ENCODE measurements at regions not wholly inside any gene's neighbourhood (a gene's known extent, or its start where the extent isn't known, plus 50 kb on each side); places are given as distances from the start of the nearest gene placed in this dataset.

DNA sequence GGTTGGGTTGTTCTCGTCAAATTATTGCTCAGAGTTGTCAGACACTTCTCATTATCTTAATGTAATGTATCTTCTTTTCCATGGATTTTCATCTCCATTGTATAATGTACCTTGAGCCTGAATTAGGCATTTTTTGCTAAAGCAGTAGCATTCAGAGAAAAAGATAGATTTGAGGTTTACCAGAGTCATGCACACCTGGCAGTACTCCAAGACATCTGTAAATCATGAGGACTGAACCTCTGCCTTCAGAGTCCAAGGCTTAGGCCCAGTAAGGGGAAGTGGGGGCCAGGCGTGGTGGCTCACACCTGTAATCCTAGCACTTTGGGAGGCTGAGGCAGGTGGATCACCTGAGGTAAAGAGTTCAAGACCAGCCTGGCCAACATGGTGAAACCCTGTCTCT, 624.3 kb upstream of the MBL2 start:
- H3K27ac ChIP-seq: no peak overlapping the region
- no peak for ATAC-seq
- H3K9me3 ChIP-seq: no peaks in the 10 kb centered on the region
- H3K27me3 ChIP-seq: no peaks in the 10 kb centered on the region
- no peaks in the 10 kb centered on the region for H3K36me3 ChIP-seq
- no peaks in the 10 kb centered on the region for H3K4me1 ChIP-seq
- no peak for DNase-seq
- 75% methylated on average over 2 of the region's 2 CpGs for WGBS (ENCODE audit: insufficient coverage, low coverage, low lambda C conversion rate, missing lambda C conversion rate)
- intact Hi-C loops (cut with DNase I): no loop called here
- H3K4me3 ChIP-seq: no peak overlapping the region
- TF ChIP-seq, protein P1, sequence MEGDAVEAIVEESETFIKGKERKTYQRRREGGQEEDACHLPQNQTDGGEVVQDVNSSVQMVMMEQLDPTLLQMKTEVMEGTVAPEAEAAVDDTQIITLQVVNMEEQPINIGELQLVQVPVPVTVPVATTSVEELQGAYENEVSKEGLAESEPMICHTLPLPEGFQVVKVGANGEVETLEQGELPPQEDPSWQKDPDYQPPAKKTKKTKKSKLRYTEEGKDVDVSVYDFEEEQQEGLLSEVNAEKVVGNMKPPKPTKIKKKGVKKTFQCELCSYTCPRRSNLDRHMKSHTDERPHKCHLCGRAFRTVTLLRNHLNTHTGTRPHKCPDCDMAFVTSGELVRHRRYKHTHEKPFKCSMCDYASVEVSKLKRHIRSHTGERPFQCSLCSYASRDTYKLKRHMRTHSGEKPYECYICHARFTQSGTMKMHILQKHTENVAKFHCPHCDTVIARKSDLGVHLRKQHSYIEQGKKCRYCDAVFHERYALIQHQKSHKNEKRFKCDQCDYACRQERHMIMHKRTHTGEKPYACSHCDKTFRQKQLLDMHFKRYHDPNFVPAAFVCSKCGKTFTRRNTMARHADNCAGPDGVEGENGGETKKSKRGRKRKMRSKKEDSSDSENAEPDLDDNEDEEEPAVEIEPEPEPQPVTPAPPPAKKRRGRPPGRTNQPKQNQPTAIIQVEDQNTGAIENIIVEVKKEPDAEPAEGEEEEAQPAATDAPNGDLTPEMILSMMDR (IDR thresholded peaks at IDR 0.05): no peak
- no peak for TF ChIP-seq POLR2A (IDR thresholded peaks at IDR 0.05)

DNA sequence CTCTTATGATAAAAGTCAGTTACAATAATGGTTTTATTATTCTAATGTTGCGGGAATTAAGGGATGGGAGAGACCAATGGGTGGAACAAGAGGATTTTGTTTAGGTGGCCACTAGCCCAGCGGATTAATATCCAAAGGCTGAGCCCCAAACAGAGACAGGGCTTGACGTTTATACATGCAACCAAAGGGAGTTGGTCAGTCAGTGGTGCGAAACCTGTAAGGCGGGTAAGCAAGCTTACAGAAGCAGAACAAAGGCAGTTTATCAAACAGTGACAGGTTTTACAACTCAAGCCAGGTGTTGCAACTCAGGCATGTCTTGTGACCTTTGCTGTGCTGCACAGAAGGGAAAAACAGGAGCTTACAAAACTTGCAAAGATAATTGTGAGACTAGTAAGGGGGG, 622.9 kb upstream of the MBL2 start:
- intact Hi-C loops (cut with DNase I): no loop called here
- no peak overlapping the region for H3K27ac ChIP-seq
- no peak overlapping the region for H3K4me3 ChIP-seq
- no peak for TF ChIP-seq POLR2A (IDR thresholded peaks at IDR 0.05)
- TF ChIP-seq, protein P1 (IDR thresholded peaks at IDR 0.05): no peak
- 87% methylated on average over 5 of the region's 5 CpGs for WGBS (ENCODE audit: insufficient coverage, low coverage, low lambda C conversion rate, missing lambda C conversion rate)
- DNase-seq (no peak), ATAC-seq (no peak)
- no peaks in the 10 kb centered on the region for H3K9me3 ChIP-seq
- H3K4me1 ChIP-seq: no peaks in the 10 kb centered on the region
- no peaks in the 10 kb centered on the region for H3K27me3 ChIP-seq
- H3K36me3 ChIP-seq: no peaks in the 10 kb centered on the region

- WGBS (ENCODE audit: insufficient coverage, low coverage, low lambda C conversion rate, missing lambda C conversion rate): 94% methylated on average over 4 of the region's 4 CpGs
- TF ChIP-seq POLR2A (IDR thresholded peaks at IDR 0.05): no peak
- TF ChIP-seq, protein P1 (IDR thresholded peaks at IDR 0.05): no peak
- no peak for DNase-seq
- no peaks in the 10 kb centered on the region for H3K4me1 ChIP-seq
- ATAC-seq: no peak
- intact Hi-C loops (cut with DNase I): no loop called here
- no peak overlapping the region for H3K27ac ChIP-seq
- no peaks in the 10 kb centered on the region for H3K27me3 ChIP-seq
- no peak overlapping the region for H3K4me3 ChIP-seq
- H3K9me3 ChIP-seq: no peaks in the 10 kb centered on the region
- no peaks in the 10 kb centered on the region for H3K36me3 ChIP-seq
These were observed 615.0 kb upstream of the MBL2 start for GRCh38 chr10:53387562-53387961.

DNA sequence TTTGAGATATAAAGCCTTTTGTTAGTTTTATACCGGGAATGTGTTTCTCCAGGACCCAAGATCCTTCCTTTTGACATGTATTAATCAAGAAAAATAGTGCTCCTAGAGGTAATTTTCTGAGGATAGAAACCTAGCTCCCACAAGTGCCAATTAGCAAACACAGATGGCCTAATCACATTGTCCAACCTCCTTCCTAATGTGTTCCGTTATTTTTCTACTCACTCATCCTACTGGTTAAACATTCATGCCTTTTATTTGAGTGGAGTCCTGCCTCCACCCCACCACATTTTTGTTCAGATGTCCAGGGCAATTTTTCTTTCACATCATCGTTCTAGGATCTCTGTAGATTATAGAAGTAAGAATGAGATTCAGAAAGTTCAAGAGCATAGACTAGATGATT, 610.0 kb upstream of the MBL2 start:
- Histone ChIP-seq H3K36me3 (no peaks in the 10 kb centered on the region), H3K4me1 (no peaks in the 10 kb centered on the region), H3K27me3 (no peaks in the 10 kb centered on the region), H3K4me3 (no peak overlapping the region), H3K9me3 (no peaks in the 10 kb centered on the region), H3K27ac (no peak overlapping the region)
- ATAC-seq (no peak), DNase-seq (no peak)
- intact Hi-C loops (cut with DNase I): no loop called here
- 65% methylated on average over 3 of the region's 3 CpGs for WGBS (ENCODE audit: insufficient coverage, low coverage, low lambda C conversion rate, missing lambda C conversion rate)
- TF ChIP-seq POLR2A (IDR thresholded peaks at IDR 0.05): no peak
- TF ChIP-seq, protein P1 (IDR thresholded peaks at IDR 0.05): no peak

GRCh38 chr10:53379956-53380355, 607.4 kb upstream of the MBL2 start:
- no peak for ATAC-seq

More at GRCh38 chr10:53379956-53380355, 607.4 kb upstream of the MBL2 start:
- Histone ChIP-seq H3K36me3 (no peaks in the 10 kb centered on the region), H3K4me1 (no peaks in the 10 kb centered on the region), H3K4me3 (no peak overlapping the region), H3K27ac (no peak overlapping the region), H3K27me3 (no peaks in the 10 kb centered on the region), H3K9me3 (no peaks in the 10 kb centered on the region)
- TF ChIP-seq POLR2A (IDR thresholded peaks at IDR 0.05): no peak
- TF ChIP-seq, protein P1 (IDR thresholded peaks at IDR 0.05): no peak
- WGBS (ENCODE audit: insufficient coverage, low coverage, low lambda C conversion rate, missing lambda C conversion rate): 75% methylated on average over 1 of the region's 1 CpG
- DNase-seq: no peak
- intact Hi-C loops (cut with DNase I): no loop called here
